Endothelial cell of umbilical vein (primary cell): ENCODE measurements at regions not wholly inside any gene's neighbourhood (a gene's known extent, or its start where the extent isn't known, plus 50 kb on each side); places are given as distances from the start of the nearest gene placed in this dataset.

Source experiments
- MYC ChIP-seq: IDR thresholded peaks from one replicate; pipeline ENCODE4 v1.6.1; 2011; ENCODE audit warnings: mild to moderate bottlenecking, low read depth, low read length
- TF ChIP-seq, protein P1 (sequence below): IDR thresholded peaks from 2 replicates; pipeline ENCODE4 v1.6.1; 2011; ENCODE audit not compliant: insufficient read depth, insufficient read length

DNA sequence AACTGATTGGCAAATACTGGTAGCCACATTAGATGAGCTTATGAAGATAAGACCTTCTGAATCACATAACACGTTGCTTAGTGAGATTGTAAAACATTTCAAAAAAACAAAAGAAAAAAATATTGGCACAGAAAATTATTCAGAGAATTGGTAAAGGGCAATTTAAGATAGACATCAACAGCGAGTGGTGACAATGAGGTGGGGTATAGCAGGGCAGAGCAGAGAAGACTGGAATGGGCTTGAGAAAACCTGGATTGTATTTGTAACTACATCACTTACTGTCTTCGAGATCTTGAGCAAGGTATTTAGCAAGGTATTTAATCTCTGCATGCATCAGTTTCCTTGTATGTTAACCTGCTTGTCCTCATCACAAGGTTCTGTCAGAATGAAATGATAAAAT, 313.0 kb upstream of the MEIS1 start:
- TF ChIP-seq, protein P1, sequence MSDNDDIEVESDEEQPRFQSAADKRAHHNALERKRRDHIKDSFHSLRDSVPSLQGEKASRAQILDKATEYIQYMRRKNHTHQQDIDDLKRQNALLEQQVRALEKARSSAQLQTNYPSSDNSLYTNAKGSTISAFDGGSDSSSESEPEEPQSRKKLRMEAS: no peak
- TF ChIP-seq MYC: no peak
